OCI-M2 (cell line): ENCODE measurements at regions not wholly inside any gene's neighbourhood (a gene's known extent, or its start where the extent isn't known, plus 50 kb on each side); places are given as distances from the start of the nearest gene placed in this dataset.

Experiments used
- DNase-seq: peaks from one replicate; lab custom pipeline; 2025; ENCODE audit not compliant: unreplicated experiment; lab: John Stamatoyannopoulos, UW

GRCh38 chr3:24965706-24966385 is 462.2 kb upstream of the RARB start:
- no peak for DNase-seq

GRCh38 chr3:24968036-24968435 is 460.0 kb upstream of the RARB start:
- DNase-seq, result no peak

GRCh38 chr3:24972491-24972890 is 455.6 kb upstream of the RARB start:
- no peak for DNase-seq

- DNase-seq, result no peak
These were observed 446.8 kb upstream of the RARB start for GRCh38 chr3:24981309-24981708.

GRCh38 chr3:24981924-24982323 is 446.1 kb upstream of the RARB start:
- no peak for DNase-seq

GRCh38 chr3:24985668-24986067 is 442.4 kb upstream of the RARB start:
- no peak for DNase-seq

- DNase-seq, result no peak
These were observed 441.5 kb upstream of the RARB start for GRCh38 chr3:24986612-24987011.

- no peak for DNase-seq
These were observed 428.7 kb upstream of the RARB start for GRCh38 chr3:24999357-24999756.

- DNase-seq, result no peak
These were observed 427.0 kb upstream of the RARB start for GRCh38 chr3:25000971-25001591.

GRCh38 chr3:25002052-25002451 is 426.0 kb upstream of the RARB start:
- DNase-seq, result no peak

- DNase-seq, result no peak
These were observed 419.9 kb upstream of the RARB start for GRCh38 chr3:25007974-25008658.

- no peak for DNase-seq
These were observed 418.4 kb upstream of the RARB start for GRCh38 chr3:25009665-25010064.

GRCh38 chr3:25015599-25015998 is 412.5 kb upstream of the RARB start:
- DNase-seq, result no peak

GRCh38 chr3:25018909-25019308 is 409.2 kb upstream of the RARB start:
- DNase-seq, result no peak

GRCh38 chr3:25019506-25019905 is 408.6 kb upstream of the RARB start:
- DNase-seq, result no peak

- no peak for DNase-seq
These were observed 406.2 kb upstream of the RARB start for GRCh38 chr3:25021816-25022215.

- DNase-seq, result no peak
These were observed 404.2 kb upstream of the RARB start for GRCh38 chr3:25023876-25024275.

GRCh38 chr3:25025236-25025635 is 402.8 kb upstream of the RARB start:
- DNase-seq, result no peak

- no peak for DNase-seq
These were observed 400.4 kb upstream of the RARB start for GRCh38 chr3:25027650-25028049.

- DNase-seq, result no peak
These were observed 398.2 kb upstream of the RARB start for GRCh38 chr3:25029820-25030219.

- DNase-seq, result no peak
These were observed 395.7 kb upstream of the RARB start for GRCh38 chr3:25032344-25032743.

- no peak for DNase-seq
These were observed 394.5 kb upstream of the RARB start for GRCh38 chr3:25033407-25034029.
